ENCODE measurements at regions not wholly inside any gene's neighbourhood (a gene's known extent, or its start where the extent isn't known, plus 50 kb on each side); places are given as distances from the start of the nearest gene placed in this dataset.

DNA sequence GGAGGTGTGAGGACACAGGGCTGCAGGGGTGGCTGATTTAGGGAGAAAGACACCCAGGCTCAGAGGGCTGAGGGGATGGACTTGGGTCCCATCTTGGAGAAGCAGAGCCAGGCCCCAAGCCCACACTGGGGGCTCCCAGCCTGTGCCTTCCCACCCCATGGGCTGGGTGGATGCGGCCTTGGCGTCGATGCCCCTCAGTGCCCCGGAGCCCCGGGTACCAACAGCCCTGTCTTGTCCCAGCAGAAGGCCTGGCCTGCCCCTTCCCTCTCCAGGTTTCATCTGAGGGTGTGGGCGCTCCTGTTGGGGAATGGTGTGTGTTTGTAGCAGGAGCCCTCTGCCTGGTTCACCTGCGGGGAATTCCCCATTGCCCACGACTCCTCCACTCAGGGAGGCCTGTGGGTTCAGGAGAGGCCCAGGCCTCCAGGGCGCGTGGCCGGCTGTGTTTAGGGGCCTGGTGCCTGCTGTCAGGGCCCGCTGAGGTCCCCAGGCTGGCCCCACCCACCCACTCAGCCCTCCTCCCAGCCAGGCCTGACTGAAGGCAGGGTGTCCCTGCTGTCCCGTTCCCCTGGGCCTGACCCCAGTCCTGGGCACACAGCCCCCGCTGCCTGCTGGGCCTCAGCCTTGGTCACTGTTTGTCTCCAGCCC is 51.1 kb upstream of the BEGAIN start:
- H3K36me3 Mint-ChIP-seq: no peaks in the 10 kb centered on the region
- no peak overlapping the region for H3K27ac Mint-ChIP-seq
- no peaks in the 10 kb centered on the region for H3K27me3 Mint-ChIP-seq
- peaks cover 49% of the 10 kb centered on the region for H3K4me1 Mint-ChIP-seq
- no peaks in the 10 kb centered on the region for H3K9me3 Mint-ChIP-seq
- H3K4me3 Mint-ChIP-seq: no peak overlapping the region

DNA sequence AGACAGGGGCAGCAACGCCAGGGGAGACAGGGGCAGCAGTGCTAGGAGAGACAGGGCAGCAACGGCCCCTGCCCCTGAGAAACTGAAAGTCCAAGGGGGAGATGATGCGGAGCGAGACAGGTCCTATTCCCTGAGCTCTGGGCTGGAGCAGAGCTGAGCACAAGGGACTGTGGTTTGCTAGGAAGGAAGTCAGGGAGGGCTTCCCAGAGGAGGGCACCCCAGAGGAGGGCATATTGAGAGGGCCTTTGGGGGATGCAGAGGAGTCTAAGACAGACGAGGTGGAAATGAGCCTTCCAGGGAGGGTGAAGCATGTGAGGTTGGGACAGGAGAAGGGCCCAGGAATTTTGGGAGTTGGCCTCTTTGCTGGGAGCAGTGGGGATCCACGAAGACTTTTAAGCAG is 52.1 kb upstream of the BEGAIN start:
- Mint-ChIP-seq H3K4me3 (peak overlapping the region; percentile 59), H3K36me3 (no peaks in the 10 kb centered on the region), H3K4me1 (peaks cover 55% of the 10 kb centered on the region), H3K27me3 (no peaks in the 10 kb centered on the region), H3K27ac (peak overlapping the region; percentile 81), H3K9me3 (no peaks in the 10 kb centered on the region)

GRCh38 chr14:100640471-100641273 is 53.5 kb upstream of the BEGAIN start:
- Mint-ChIP-seq H3K36me3 (no peaks in the 10 kb centered on the region), H3K27me3 (no peaks in the 10 kb centered on the region), H3K27ac (peak overlapping the region; percentile 44), H3K9me3 (no peaks in the 10 kb centered on the region), H3K4me3 (peak overlapping the region; percentile 72), H3K4me1 (peaks cover 69% of the 10 kb centered on the region)

DNA sequence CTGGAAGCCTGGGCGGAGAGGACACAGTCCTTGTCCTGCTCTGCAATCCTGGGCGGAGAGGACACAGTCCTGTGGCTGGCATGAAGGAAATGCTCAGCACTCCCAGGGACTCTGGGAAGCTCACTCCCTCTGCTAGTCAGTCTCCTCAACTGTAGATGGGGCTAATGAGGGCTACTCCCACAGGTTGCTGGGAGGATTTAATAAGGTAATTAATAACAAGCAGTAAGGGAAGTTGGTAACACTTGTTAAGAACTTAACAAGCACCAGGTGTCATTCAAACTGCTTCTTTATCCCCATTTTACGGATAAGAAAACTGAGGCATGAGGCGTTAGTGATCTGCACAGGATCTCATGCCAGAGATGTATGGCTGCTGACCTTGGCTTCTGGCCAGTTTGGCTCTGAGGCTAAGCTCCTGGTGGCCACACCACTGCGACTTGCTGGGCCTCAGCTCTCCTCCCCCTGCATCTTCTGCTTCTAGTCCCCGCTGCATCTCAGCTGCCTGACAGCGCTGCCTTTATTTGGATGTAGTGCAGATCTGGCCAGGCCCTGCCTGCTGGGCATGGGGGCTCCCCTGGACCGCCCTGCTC is 54.1 kb upstream of the BEGAIN start:
- Mint-ChIP-seq H3K4me3 (no peak overlapping the region), H3K9me3 (no peaks in the 10 kb centered on the region), H3K36me3 (no peaks in the 10 kb centered on the region), H3K27me3 (no peaks in the 10 kb centered on the region), H3K27ac (peak overlapping the region; percentile 72), H3K4me1 (peaks cover 72% of the 10 kb centered on the region)

DNA sequence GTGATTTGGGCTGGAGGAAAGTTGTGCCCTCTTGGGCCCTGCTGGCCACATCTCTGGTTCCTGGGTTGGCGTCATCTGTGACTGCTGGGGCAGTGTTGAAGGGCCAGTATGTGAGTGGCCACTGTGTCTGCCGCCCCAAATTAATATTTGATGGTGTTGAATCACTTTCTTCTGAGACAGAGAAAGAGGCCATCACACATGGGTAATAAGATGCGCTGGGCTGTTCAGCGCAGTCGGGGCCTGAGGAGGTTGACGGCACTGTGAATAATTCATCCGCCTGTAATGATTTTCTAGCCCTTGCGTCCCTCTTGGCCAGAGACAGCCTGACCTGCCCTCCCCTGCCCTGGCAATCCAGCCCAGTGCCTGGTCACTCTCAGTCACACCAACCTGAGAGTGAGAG is 56.2 kb upstream of the BEGAIN start:
- no peak overlapping the region for H3K4me3 Mint-ChIP-seq
- no peaks in the 10 kb centered on the region for H3K36me3 Mint-ChIP-seq
- peaks cover 68% of the 10 kb centered on the region for H3K4me1 Mint-ChIP-seq
- no peaks in the 10 kb centered on the region for H3K27me3 Mint-ChIP-seq
- H3K9me3 Mint-ChIP-seq: no peaks in the 10 kb centered on the region
- H3K27ac Mint-ChIP-seq: no peak overlapping the region

GRCh38 chr14:100644383-100644782 is 57.2 kb upstream of the BEGAIN start:
- no peaks in the 10 kb centered on the region for H3K27me3 Mint-ChIP-seq
- no peak overlapping the region for H3K4me3 Mint-ChIP-seq
- peaks cover 60% of the 10 kb centered on the region for H3K4me1 Mint-ChIP-seq
- no peak overlapping the region for H3K27ac Mint-ChIP-seq
- no peaks in the 10 kb centered on the region for H3K9me3 Mint-ChIP-seq
- no peaks in the 10 kb centered on the region for H3K36me3 Mint-ChIP-seq

DNA sequence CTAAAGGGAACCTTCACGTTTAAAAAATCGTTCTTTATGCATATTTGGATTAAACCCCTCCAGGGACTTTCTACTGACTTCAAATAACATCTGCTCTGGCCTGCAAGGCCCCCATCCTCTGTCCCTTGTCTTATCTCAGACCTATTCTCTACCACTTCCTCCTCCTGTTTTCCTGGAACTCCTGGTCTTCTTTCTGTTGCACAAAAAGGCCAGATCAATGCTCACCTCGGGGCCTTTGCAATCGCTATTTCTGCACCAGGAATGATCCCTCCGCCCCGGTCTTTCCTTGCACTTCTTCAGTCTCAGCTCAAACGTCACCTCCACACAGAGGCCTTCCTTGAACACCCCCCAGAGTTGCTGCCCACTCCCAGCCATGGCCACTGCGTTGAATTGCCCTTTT is 57.6 kb upstream of the BEGAIN start:
- no peaks in the 10 kb centered on the region for H3K36me3 Mint-ChIP-seq
- no peaks in the 10 kb centered on the region for H3K27me3 Mint-ChIP-seq
- peaks cover 56% of the 10 kb centered on the region for H3K4me1 Mint-ChIP-seq
- no peak overlapping the region for H3K4me3 Mint-ChIP-seq
- H3K27ac Mint-ChIP-seq: peak overlapping the region; percentile 39
- H3K9me3 Mint-ChIP-seq: no peaks in the 10 kb centered on the region

DNA sequence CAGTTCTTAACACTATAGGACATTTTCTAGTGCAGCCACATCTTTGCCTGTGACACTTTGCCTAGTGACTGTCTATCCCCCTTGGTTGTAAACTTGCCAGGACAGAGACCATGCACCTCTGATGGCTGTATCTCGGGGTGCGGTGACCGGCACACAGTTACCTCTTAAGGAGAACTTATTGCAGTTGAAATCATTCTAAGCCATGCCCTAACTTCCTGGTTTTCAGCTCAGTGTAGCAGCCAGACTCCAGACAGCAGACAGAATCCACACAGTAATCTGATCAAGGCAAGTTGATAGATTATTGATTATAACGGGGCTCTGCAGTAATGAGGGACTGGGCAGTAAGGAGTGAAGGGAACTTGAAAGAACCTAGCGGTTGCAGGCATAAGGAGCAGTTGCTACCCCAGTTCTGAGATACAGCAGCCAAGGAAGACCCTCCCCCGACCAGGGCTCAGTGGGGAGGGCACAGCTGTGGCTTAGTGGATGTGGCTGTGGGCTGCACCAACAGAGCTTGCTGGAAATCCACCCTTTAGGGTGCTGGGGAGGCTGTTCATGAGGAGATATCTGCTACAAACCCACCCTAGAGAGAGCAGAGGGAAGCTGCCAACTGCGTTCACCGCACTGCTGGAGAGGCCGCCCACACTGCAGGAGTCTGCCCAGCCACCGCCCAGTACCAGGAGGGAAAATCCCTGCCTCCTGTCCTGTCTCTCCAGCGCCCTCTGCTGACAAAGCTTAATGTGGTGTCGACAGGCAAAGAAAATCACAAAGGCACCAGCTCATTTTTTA is 58.2 kb upstream of the BEGAIN start:
- Mint-ChIP-seq H3K4me3 (no peak overlapping the region), H3K36me3 (no peaks in the 10 kb centered on the region), H3K27me3 (no peaks in the 10 kb centered on the region), H3K9me3 (no peaks in the 10 kb centered on the region), H3K27ac (peak overlapping the region; percentile 39), H3K4me1 (peaks cover 50% of the 10 kb centered on the region)

DNA sequence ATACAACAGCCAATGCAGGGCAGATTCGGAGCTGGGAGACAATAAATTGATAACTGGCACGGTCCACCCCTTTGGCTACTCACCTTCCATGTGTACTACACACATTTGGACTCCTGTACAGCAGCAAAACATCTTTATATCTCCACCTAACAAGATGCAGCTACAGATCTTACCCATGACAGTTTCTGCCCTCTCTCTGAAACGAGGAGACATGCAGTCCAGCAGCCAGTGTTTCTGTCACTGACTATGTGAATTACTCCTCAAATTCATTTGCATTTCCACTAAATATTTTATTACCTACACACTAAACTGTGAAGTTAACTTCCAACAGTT is 58.7 kb upstream of the BEGAIN start:
- Mint-ChIP-seq H3K4me3 (no peak overlapping the region), H3K9me3 (no peaks in the 10 kb centered on the region)

GRCh38 chr14:100648474-100649172 is 61.4 kb upstream of the BEGAIN start:
- H3K27ac Mint-ChIP-seq: no peak overlapping the region
- H3K4me1 Mint-ChIP-seq: peaks cover 23% of the 10 kb centered on the region
- no peaks in the 10 kb centered on the region for H3K27me3 Mint-ChIP-seq
- H3K4me3 Mint-ChIP-seq: no peak overlapping the region
- H3K36me3 Mint-ChIP-seq: no peaks in the 10 kb centered on the region
- H3K9me3 Mint-ChIP-seq: no peaks in the 10 kb centered on the region

More for the DNA sequence above, 58.7 kb upstream of the BEGAIN start:
- peaks cover 44% of the 10 kb centered on the region for H3K4me1 Mint-ChIP-seq
- no peaks in the 10 kb centered on the region for H3K36me3 Mint-ChIP-seq
- no peaks in the 10 kb centered on the region for H3K27me3 Mint-ChIP-seq
- no peak overlapping the region for H3K27ac Mint-ChIP-seq

DNA sequence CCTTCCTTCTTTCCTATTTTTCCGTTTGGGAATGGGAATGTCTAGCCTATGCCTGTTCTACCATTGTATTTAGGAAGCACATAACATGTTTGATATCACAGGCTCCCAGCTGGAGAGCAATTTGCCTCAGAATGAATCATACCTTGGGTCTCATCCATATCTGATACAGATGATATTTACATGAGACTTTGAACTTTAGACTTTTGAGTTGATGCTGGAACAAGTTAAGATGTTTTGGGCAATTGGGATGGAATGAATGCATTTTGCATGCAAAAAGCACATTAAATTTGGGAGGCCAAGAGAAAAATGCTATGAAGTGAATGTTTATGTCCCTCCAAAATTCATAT is 61.9 kb upstream of the BEGAIN start:
- no peak overlapping the region for H3K27ac Mint-ChIP-seq
- peaks cover 24% of the 10 kb centered on the region for H3K4me1 Mint-ChIP-seq
- H3K36me3 Mint-ChIP-seq: no peaks in the 10 kb centered on the region
- no peaks in the 10 kb centered on the region for H3K9me3 Mint-ChIP-seq
- H3K27me3 Mint-ChIP-seq: no peaks in the 10 kb centered on the region
- H3K4me3 Mint-ChIP-seq: no peak overlapping the region

DNA sequence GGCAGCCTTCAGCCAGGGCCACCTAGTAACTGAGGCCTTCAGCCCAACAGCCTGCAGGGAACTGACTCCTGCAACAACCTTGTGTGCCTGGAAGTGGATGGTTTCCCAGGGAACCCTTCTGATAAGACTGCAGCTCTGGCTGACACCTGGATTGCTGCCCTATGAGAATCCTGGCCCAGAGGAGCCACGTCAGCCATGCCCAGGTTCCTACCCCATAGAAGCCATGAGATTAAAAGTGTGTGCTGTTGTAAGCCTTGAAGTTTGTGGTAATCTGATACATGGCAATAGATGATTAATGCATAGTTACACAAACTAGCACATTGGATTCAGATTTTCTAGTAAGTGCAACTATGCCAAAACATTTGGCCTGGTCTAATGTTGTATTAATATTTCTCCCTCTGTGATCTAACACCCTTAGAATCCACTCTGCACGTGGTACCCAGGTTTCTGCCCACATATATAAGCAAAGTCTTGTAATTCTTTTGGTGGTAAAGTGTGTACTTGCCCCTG is 64.8 kb upstream of the BEGAIN start:
- peaks cover 2% of the 10 kb centered on the region for H3K27me3 Mint-ChIP-seq
- peaks cover 9% of the 10 kb centered on the region for H3K4me1 Mint-ChIP-seq
- no peaks in the 10 kb centered on the region for H3K9me3 Mint-ChIP-seq
- H3K4me3 Mint-ChIP-seq: no peak overlapping the region
- no peak overlapping the region for H3K27ac Mint-ChIP-seq
- H3K36me3 Mint-ChIP-seq: no peaks in the 10 kb centered on the region

DNA sequence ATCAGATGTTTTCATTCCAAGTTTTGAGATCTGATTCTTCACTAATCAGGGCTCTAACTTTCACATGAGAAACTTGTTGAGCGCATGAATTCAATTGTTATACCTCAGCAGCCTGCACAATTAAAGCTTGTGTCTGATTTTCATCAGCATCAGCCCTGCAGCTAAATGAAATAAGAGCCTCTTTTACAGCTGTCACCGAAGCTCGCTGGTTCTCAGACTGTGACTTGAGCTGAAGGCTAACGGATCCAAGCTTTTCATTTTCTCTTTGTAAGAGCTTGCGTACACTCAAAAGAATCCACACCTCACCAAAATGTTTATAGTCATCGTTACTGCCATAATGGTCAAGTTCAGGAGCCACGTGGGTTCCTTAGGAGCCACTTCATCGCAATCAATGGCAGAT is 65.5 kb upstream of the BEGAIN start:
- Mint-ChIP-seq H3K27me3 (peaks cover 2% of the 10 kb centered on the region), H3K4me3 (no peak overlapping the region), H3K36me3 (no peaks in the 10 kb centered on the region), H3K9me3 (no peaks in the 10 kb centered on the region), H3K4me1 (peaks cover 9% of the 10 kb centered on the region), H3K27ac (no peak overlapping the region)

DNA sequence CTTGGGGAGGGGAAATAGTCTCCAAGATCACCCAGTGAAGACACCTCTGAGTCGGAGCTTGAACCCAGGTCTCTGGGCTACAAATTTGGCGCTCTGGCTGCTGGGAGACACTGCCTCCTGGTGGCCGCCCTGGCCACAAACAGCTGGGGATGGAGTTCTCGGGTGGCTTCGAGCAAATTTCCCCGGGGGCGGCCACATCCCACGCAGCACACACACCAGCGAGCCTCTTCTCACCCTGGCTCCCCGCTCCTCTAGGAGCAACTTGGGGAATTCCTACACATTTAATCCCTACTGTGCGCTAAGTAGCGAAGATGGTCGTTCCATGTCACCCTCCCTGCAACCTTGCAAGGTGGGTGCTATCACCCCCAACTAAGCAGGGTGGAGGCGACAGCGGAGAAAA is 66.2 kb upstream of the BEGAIN start:
- no peaks in the 10 kb centered on the region for H3K36me3 Mint-ChIP-seq

More for the DNA sequence above, 66.2 kb upstream of the BEGAIN start:
- no peaks in the 10 kb centered on the region for H3K9me3 Mint-ChIP-seq
- no peak overlapping the region for H3K27ac Mint-ChIP-seq
- H3K4me3 Mint-ChIP-seq: no peak overlapping the region
- peaks cover 9% of the 10 kb centered on the region for H3K4me1 Mint-ChIP-seq
- H3K27me3 Mint-ChIP-seq: peaks cover 2% of the 10 kb centered on the region

Measured in activated naive CD4-positive, alpha-beta T cell treated with anti-CD3 and anti-CD28 coated beads, Interleukin-2, amount 50 U/mL, for 24 hours (primary cell).